LoVo (cell line): ENCODE measurements at regions not wholly inside any gene's neighbourhood (a gene's known extent, or its start where the extent isn't known, plus 50 kb on each side); places are given as distances from the start of the nearest gene placed in this dataset.
"Not testable (repeated sequence)": the region's sequence is repeated elsewhere in the genome, so short reads cannot be mapped to it uniquely, and the experiment has no call there.

Source experiments
- DNase-seq: peaks from one replicate; pipeline ENCODE4 v3.0.0-alpha.2; 2016; ENCODE audit warnings: low spot score

- peak; percentile 18 for DNase-seq
These were observed 129.1 kb upstream of the TBX3 start for GRCh38 chr12:114812858-114813761.

GRCh38 chr12:114812384-114812783, 128.4 kb upstream of the TBX3 start:
- DNase-seq = no peak

GRCh38 chr12:114809097-114809496, 125.1 kb upstream of the TBX3 start:
- DNase-seq = no peak

GRCh38 chr12:114801381-114801780, 117.4 kb upstream of the TBX3 start:
- DNase-seq = not testable (repeated sequence)

GRCh38 chr12:114800566-114800965, 116.6 kb upstream of the TBX3 start:
- not testable (repeated sequence) for DNase-seq

GRCh38 chr12:114799574-114800487, 115.9 kb upstream of the TBX3 start:
- DNase-seq = peak; percentile 57

- DNase-seq = no peak
These were observed 110.1 kb upstream of the TBX3 start for GRCh38 chr12:114794049-114794558.

- DNase-seq = no peak
These were observed 106.3 kb upstream of the TBX3 start for GRCh38 chr12:114790276-114790675.

GRCh38 chr12:114789821-114790220, 105.8 kb upstream of the TBX3 start:
- no peak for DNase-seq

GRCh38 chr12:114789276-114789675, 105.3 kb upstream of the TBX3 start:
- no peak for DNase-seq

- DNase-seq = no peak
These were observed 100.6 kb upstream of the TBX3 start for GRCh38 chr12:114784526-114784925.

- no peak for DNase-seq
These were observed 99.2 kb upstream of the TBX3 start for GRCh38 chr12:114783089-114783618.

GRCh38 chr12:114780746-114781399, 96.9 kb upstream of the TBX3 start:
- no peak for DNase-seq

- no peak for DNase-seq
These were observed 95.7 kb upstream of the TBX3 start for GRCh38 chr12:114779647-114780046.

GRCh38 chr12:114779186-114779585, 95.2 kb upstream of the TBX3 start:
- DNase-seq = no peak

- DNase-seq = peak; percentile 32
These were observed 92.9 kb upstream of the TBX3 start for GRCh38 chr12:114776731-114777442.

GRCh38 chr12:114774699-114775098, 90.7 kb upstream of the TBX3 start:
- no peak for DNase-seq

- DNase-seq = no peak
These were observed 90.2 kb upstream of the TBX3 start for GRCh38 chr12:114774197-114774596.

GRCh38 chr12:114770323-114770722, 86.3 kb upstream of the TBX3 start:
- no peak for DNase-seq

GRCh38 chr12:114769634-114770033, 85.7 kb upstream of the TBX3 start:
- no peak for DNase-seq
